Peyer's patch (tissue), 4 donors: ENCODE measurements at regions not wholly inside any gene's neighbourhood (a gene's known extent, or its start where the extent isn't known, plus 50 kb on each side); places are given as distances from the start of the nearest gene placed in this dataset.

Experiments
- POLR2A ChIP-seq, 2 donors: fragments of 450-650 bp; IDR thresholded peaks; one replicate each; pipeline ENCODE4 v1.5.1; 2017; ENCODE audit warnings: antibody characterized with exemption in 2 of 2, mild to moderate bottlenecking in 2 of 2, moderate library complexity in 2 of 2
- TF ChIP-seq, protein P1 (sequence below), 6 experiments: fragments of 450-650 bp in 4 of 6; fragments of 200-600 bp in 2 of 6; sonication (generic) in 1 of 6; IDR thresholded peaks; one replicate each; pipeline ENCODE4 v1.5.1; 2017 to 2019; ENCODE audit warnings: antibody characterized with exemption in 6 of 6, mild to moderate bottlenecking in 3 of 6, moderate library complexity in 1 of 6

- TF ChIP-seq, protein P1, sequence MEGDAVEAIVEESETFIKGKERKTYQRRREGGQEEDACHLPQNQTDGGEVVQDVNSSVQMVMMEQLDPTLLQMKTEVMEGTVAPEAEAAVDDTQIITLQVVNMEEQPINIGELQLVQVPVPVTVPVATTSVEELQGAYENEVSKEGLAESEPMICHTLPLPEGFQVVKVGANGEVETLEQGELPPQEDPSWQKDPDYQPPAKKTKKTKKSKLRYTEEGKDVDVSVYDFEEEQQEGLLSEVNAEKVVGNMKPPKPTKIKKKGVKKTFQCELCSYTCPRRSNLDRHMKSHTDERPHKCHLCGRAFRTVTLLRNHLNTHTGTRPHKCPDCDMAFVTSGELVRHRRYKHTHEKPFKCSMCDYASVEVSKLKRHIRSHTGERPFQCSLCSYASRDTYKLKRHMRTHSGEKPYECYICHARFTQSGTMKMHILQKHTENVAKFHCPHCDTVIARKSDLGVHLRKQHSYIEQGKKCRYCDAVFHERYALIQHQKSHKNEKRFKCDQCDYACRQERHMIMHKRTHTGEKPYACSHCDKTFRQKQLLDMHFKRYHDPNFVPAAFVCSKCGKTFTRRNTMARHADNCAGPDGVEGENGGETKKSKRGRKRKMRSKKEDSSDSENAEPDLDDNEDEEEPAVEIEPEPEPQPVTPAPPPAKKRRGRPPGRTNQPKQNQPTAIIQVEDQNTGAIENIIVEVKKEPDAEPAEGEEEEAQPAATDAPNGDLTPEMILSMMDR (IDR thresholded peaks at IDR 0.05), result no peak
- TF ChIP-seq POLR2A (IDR thresholded peaks at IDR 0.05), result no peak
These were observed 80.2 kb upstream of the ZNF169 start for GRCh38 chr9:94178927-94179326.
